Dendritic cell treated with granulocyte-macrophage colony-stimulating factor and Interleukin-4, amounts not matched to agents 40 ng/mL and 50 ng/mL, for 4 days (primary cell): ENCODE measurements at regions not wholly inside any gene's neighbourhood (a gene's known extent, or its start where the extent isn't known, plus 50 kb on each side); places are given as distances from the start of the nearest gene placed in this dataset.

ENCODE experiments used
- H3K27ac Mint-ChIP-seq: one replicate; pipeline ENCODE4 v1.8.0; 2022; ENCODE audit warnings: mild to moderate bottlenecking, mixed read lengths
- H3K27me3 Mint-ChIP-seq: one replicate; pipeline ENCODE4 v1.8.0; 2022; ENCODE audit warnings: mild to moderate bottlenecking, mixed read lengths
- H3K36me3 Mint-ChIP-seq: one replicate; pipeline ENCODE4 v1.8.0; 2022; ENCODE audit warnings: low read depth, mixed read lengths
- H3K4me1 Mint-ChIP-seq: one replicate; pipeline ENCODE4 v1.8.0; 2022; ENCODE audit warnings: low read depth, mixed read lengths
- H3K4me3 Mint-ChIP-seq: one replicate; pipeline ENCODE4 v1.8.0; 2022; ENCODE audit warnings: mild to moderate bottlenecking, moderate library complexity, mixed read lengths
- H3K9me3 Mint-ChIP-seq: one replicate; pipeline ENCODE4 v1.8.0; 2022; ENCODE audit warnings: mixed read lengths
- intact Hi-C: fragments of 100-400 bp; cut with micrococcal nuclease; formaldehyde crosslinking; loops from one replicate; pipeline ENCODE4 v1.15.0; 2022

- Mint-ChIP-seq H3K4me1 (peaks cover 6% of the 10 kb centered on the region), H3K36me3 (peaks cover 12% of the 10 kb centered on the region), H3K27ac (no peak overlapping the region), H3K27me3 (no peaks in the 10 kb centered on the region), H3K9me3 (no peaks in the 10 kb centered on the region), H3K4me3 (no peak overlapping the region)
- intact Hi-C loops: no loop called here
Observed at GRCh38 chr18:46242183-46242582, 138.0 kb downstream of the HAUS1 start.

GRCh38 chr18:46243095-46243494 is 138.9 kb downstream of the HAUS1 start:
- no peak overlapping the region for H3K27ac Mint-ChIP-seq
- peaks cover 17% of the 10 kb centered on the region for H3K36me3 Mint-ChIP-seq
- no peaks in the 10 kb centered on the region for H3K27me3 Mint-ChIP-seq
- H3K4me3 Mint-ChIP-seq: no peak overlapping the region
- intact Hi-C loops: no loop called here
- peaks cover 10% of the 10 kb centered on the region for H3K4me1 Mint-ChIP-seq
- no peaks in the 10 kb centered on the region for H3K9me3 Mint-ChIP-seq

GRCh38 chr18:46243673-46244072 is 139.5 kb downstream of the HAUS1 start:
- Mint-ChIP-seq H3K9me3 (no peaks in the 10 kb centered on the region), H3K4me1 (peaks cover 16% of the 10 kb centered on the region), H3K27ac (no peak overlapping the region), H3K36me3 (peaks cover 23% of the 10 kb centered on the region), H3K4me3 (no peak overlapping the region), H3K27me3 (no peaks in the 10 kb centered on the region)
- intact Hi-C loops: no loop called here

- Mint-ChIP-seq H3K27me3 (no peaks in the 10 kb centered on the region), H3K4me1 (peaks cover 40% of the 10 kb centered on the region), H3K9me3 (no peaks in the 10 kb centered on the region), H3K27ac (no peak overlapping the region), H3K36me3 (peaks cover 12% of the 10 kb centered on the region), H3K4me3 (no peak overlapping the region)
- intact Hi-C loops: no loop called here
Observed at GRCh38 chr18:46246101-46246500, 141.9 kb downstream of the HAUS1 start.

- H3K36me3 Mint-ChIP-seq: peaks cover 12% of the 10 kb centered on the region
- H3K27me3 Mint-ChIP-seq: no peaks in the 10 kb centered on the region
- H3K9me3 Mint-ChIP-seq: no peaks in the 10 kb centered on the region
- H3K4me1 Mint-ChIP-seq: peaks cover 42% of the 10 kb centered on the region
- no peak overlapping the region for H3K4me3 Mint-ChIP-seq
- peak overlapping the region; percentile 79 for H3K27ac Mint-ChIP-seq
- intact Hi-C loops: no loop called here
Observed at GRCh38 chr18:46247942-46248341, 143.8 kb downstream of the HAUS1 start.

GRCh38 chr18:46250084-46250811 is 146.1 kb downstream of the HAUS1 start:
- H3K27ac Mint-ChIP-seq: peak overlapping the region; percentile 79
- H3K36me3 Mint-ChIP-seq: peaks cover 32% of the 10 kb centered on the region

GRCh38 chr18:46250812-46251173 is 146.6 kb downstream of the HAUS1 start:
- intact Hi-C loops: loop anchor here (5.0 kb wide), 1 partner anchor 78 kb away; a partner anchor contains a TSS
- Mint-ChIP-seq H3K4me1 (peaks cover 36% of the 10 kb centered on the region), H3K9me3 (no peaks in the 10 kb centered on the region), H3K4me3 (peak overlapping the region; percentile 53), H3K27ac (peak overlapping the region; percentile 79), H3K27me3 (no peaks in the 10 kb centered on the region), H3K36me3 (peaks cover 38% of the 10 kb centered on the region)

More at GRCh38 chr18:46250084-46250811, 146.1 kb downstream of the HAUS1 start:
- Mint-ChIP-seq H3K4me1 (peaks cover 36% of the 10 kb centered on the region), H3K27me3 (no peaks in the 10 kb centered on the region), H3K4me3 (peak overlapping the region; percentile 53), H3K9me3 (no peaks in the 10 kb centered on the region)
- intact Hi-C loops: loop anchor here (5.0 kb wide), 1 partner anchor 78 kb away; a partner anchor contains a TSS

- peaks cover 56% of the 10 kb centered on the region for H3K36me3 Mint-ChIP-seq
- H3K4me3 Mint-ChIP-seq: no peak overlapping the region
- H3K9me3 Mint-ChIP-seq: no peaks in the 10 kb centered on the region
- intact Hi-C loops: loop anchor here (5.0 kb wide), 1 partner anchor 80 kb away; a partner anchor contains a TSS
- H3K4me1 Mint-ChIP-seq: peaks cover 35% of the 10 kb centered on the region
- H3K27ac Mint-ChIP-seq: no peak overlapping the region
- H3K27me3 Mint-ChIP-seq: no peaks in the 10 kb centered on the region
Observed at GRCh38 chr18:46252759-46253158, 148.6 kb downstream of the HAUS1 start.

GRCh38 chr18:46253498-46253897 is 149.3 kb downstream of the HAUS1 start:
- intact Hi-C loops: loop anchor here (5.0 kb wide), 1 partner anchor 81 kb away; a partner anchor contains a TSS
- Mint-ChIP-seq H3K4me3 (no peak overlapping the region), H3K27ac (no peak overlapping the region), H3K36me3 (peaks cover 49% of the 10 kb centered on the region), H3K4me1 (peaks cover 28% of the 10 kb centered on the region), H3K27me3 (no peaks in the 10 kb centered on the region), H3K9me3 (no peaks in the 10 kb centered on the region)

GRCh38 chr18:46256078-46256477 is 151.9 kb downstream of the HAUS1 start:
- no peaks in the 10 kb centered on the region for H3K9me3 Mint-ChIP-seq
- H3K27me3 Mint-ChIP-seq: no peaks in the 10 kb centered on the region
- no peak overlapping the region for H3K4me3 Mint-ChIP-seq
- peaks cover 2% of the 10 kb centered on the region for H3K4me1 Mint-ChIP-seq
- intact Hi-C loops: no loop called here
- peaks cover 54% of the 10 kb centered on the region for H3K36me3 Mint-ChIP-seq
- no peak overlapping the region for H3K27ac Mint-ChIP-seq

GRCh38 chr18:46257366-46257765 is 153.2 kb downstream of the HAUS1 start:
- Mint-ChIP-seq H3K4me3 (no peak overlapping the region), H3K9me3 (no peaks in the 10 kb centered on the region), H3K27me3 (no peaks in the 10 kb centered on the region), H3K36me3 (peaks cover 54% of the 10 kb centered on the region), H3K4me1 (no peaks in the 10 kb centered on the region), H3K27ac (no peak overlapping the region)
- intact Hi-C loops: no loop called here

GRCh38 chr18:46260016-46260878 is 156.1 kb downstream of the HAUS1 start:
- H3K36me3 Mint-ChIP-seq: peaks cover 60% of the 10 kb centered on the region
- H3K4me1 Mint-ChIP-seq: peaks cover 5% of the 10 kb centered on the region
- H3K27ac Mint-ChIP-seq: no peak overlapping the region
- H3K4me3 Mint-ChIP-seq: no peak overlapping the region
- H3K27me3 Mint-ChIP-seq: no peaks in the 10 kb centered on the region
- intact Hi-C loops: no loop called here
- no peaks in the 10 kb centered on the region for H3K9me3 Mint-ChIP-seq

GRCh38 chr18:46260879-46261143 is 156.6 kb downstream of the HAUS1 start:
- Mint-ChIP-seq H3K9me3 (no peaks in the 10 kb centered on the region), H3K27ac (no peak overlapping the region), H3K4me1 (peaks cover 5% of the 10 kb centered on the region), H3K4me3 (no peak overlapping the region), H3K27me3 (no peaks in the 10 kb centered on the region), H3K36me3 (peaks cover 57% of the 10 kb centered on the region)
- intact Hi-C loops: no loop called here

- Mint-ChIP-seq H3K9me3 (no peaks in the 10 kb centered on the region), H3K27me3 (no peaks in the 10 kb centered on the region), H3K36me3 (peaks cover 47% of the 10 kb centered on the region), H3K4me3 (no peak overlapping the region), H3K4me1 (peaks cover 5% of the 10 kb centered on the region), H3K27ac (no peak overlapping the region)
- intact Hi-C loops: no loop called here
Observed at GRCh38 chr18:46261799-46262198, 157.6 kb downstream of the HAUS1 start.
